ENCODE measurements at regions not wholly inside any gene's neighbourhood (a gene's known extent, or its start where the extent isn't known, plus 50 kb on each side); places are given as distances from the start of the nearest gene placed in this dataset.

GRCh38 chr20:22241609-22242008 lies 342.8 kb downstream of the FOXA2 start:
- no peak for TF ChIP-seq CTCF (IDR thresholded peaks at IDR 0.05)
- no peak for TF ChIP-seq POLR2A (IDR thresholded peaks at IDR 0.05)
